Mucosa of gallbladder (tissue), 1 donor: ENCODE measurements at regions not wholly inside any gene's neighbourhood (a gene's known extent, or its start where the extent isn't known, plus 50 kb on each side); places are given as distances from the start of the nearest gene placed in this dataset.
"Not testable (repeated sequence)": the region's sequence is repeated elsewhere in the genome, so short reads cannot be mapped to it uniquely, and the experiment has no call there.

ENCODE experiments used
- DNase-seq: peaks from one replicate; pipeline ENCODE4 v3.0.0-alpha.2; 2020; ENCODE audit warnings: low spot score
- donor health status: DM: no; HTN: no; CAD: no.

GRCh38 chr17:51435171-51435552, 174.8 kb downstream of the UTP18 start:
- no peak for DNase-seq

GRCh38 chr17:51435641-51436091, 175.3 kb downstream of the UTP18 start:
- peak; percentile 86 for DNase-seq

GRCh38 chr17:51439395-51440229, 179.3 kb downstream of the UTP18 start:
- no peak for DNase-seq

DNA sequence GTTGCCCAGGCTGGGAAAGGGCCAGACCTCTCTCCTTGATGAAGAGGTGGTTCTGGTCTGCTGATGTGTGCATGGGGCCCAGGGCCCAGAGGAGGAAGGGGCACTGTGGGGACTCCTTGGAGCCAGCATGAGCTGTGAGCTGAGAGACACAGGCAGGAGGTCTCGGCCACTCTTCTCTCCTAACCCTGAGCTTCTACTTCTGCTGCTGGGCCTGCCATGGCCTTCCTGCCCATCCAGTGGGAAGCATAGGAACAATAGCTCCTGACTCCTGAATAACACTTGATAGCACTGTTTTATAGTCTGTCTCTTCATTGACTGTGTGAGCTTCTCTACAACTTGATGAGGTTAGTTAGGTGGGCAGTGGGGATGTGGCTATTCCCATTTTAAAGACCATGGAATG, 181.1 kb downstream of the UTP18 start:
- no peak for DNase-seq

DNA sequence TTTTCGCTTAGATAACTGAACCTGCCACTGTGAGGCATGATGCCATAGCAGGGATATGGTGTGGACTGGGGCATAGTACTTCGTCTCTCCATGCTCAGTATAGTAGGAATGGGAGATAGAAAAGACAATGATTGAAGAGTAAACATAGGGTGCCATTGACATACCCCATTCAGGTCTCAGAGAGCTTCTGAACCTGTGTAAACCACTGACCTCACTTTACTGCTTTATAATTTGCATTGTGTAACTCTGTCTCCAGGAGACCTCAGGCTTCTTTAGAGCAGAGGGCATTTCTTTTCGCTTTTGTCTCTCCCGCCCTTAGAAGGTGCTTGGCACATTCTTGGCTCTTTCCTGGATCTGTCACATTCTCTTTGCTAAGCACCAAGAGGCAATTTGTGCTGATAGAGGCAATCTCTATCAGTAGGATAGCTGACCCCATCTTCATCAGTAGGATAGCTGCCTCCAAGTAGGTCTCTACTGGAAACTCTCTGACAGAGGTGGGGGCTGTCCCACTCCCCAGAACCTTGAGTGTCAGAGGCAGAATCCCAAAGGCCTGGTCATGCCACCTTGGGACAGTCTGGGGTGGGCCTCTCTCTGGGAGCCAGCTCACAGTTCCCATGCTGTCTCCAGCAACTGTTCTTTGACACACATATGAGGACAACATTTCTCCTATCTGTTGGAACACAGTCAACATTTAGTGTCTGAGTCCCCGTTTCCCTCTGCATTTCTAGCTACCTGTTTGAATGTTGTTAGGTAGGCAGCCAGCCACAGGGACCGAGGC, 181.9 kb downstream of the UTP18 start:
- no peak for DNase-seq

DNA sequence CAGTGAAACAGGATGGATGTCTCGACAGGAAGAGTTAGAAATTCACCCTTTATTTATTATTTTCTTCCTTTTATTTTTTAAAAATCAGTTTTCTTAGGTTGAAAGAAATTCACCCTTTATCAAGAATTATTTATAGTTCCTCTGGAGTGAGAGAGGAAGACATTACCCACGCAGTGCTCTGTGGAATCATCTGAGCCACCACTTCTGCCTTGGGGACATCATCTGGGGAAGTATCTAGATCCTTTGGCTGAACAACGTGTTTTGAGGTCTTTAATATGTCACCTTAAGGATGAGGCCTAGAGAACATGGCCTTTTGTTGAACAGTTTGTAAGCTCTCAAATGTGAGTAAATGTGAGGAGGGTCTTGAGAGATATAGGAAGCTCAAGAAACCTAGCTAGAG, 183.3 kb downstream of the UTP18 start:
- no peak for DNase-seq

GRCh38 chr17:51445946-51446345, 185.6 kb downstream of the UTP18 start:
- DNase-seq: no peak

DNA sequence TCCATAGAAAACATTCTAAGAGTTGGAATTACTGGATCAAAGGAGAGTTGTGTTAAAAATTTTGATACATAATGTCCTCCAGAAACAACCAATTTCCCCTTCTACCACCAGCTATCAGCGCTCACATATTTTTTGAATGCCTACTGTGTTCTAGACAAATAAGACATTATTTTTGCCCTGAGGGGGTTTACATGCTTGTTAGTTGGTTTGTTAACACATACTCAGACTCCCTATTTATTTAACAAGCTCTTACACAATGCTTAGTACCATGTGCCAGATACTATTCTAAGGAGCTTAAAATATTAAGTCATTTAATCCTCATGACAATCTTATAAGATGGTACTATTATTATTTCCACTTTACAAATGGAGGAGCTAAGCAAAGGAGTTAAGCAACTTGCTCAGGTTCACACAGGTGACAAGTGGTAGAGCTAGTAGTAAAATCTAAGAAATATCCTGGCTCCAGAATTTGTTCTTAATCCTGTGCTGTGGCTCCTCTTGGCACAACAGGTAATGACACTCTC, 194.2 kb downstream of the UTP18 start:
- DNase-seq: no peak

GRCh38 chr17:51455211-51455610, 194.9 kb downstream of the UTP18 start:
- DNase-seq: no peak

- DNase-seq: no peak
Observed at GRCh38 chr17:51455931-51456330, 195.6 kb downstream of the UTP18 start.

DNA sequence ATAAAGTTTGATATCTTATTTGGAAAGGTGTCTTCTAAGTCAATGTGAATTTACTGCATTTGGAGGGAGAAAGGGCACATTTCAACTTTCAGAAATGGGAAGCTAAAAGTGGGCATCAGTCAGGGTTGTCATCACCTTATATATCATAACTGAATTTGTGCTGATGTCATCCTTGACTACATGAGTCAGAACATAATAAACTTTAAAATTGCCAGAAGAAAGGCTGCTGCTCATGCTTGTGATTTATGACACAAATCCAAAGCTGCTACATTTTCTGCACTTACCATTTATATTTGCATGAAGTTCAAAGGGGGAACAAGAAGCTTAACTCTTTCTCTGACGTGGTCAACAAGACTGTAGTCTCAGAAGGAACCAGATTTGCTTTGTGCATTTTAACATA, 196.6 kb downstream of the UTP18 start:
- DNase-seq: no peak

- peak; percentile 42 for DNase-seq
Observed at GRCh38 chr17:51461578-51462004, 201.2 kb downstream of the UTP18 start.

DNA sequence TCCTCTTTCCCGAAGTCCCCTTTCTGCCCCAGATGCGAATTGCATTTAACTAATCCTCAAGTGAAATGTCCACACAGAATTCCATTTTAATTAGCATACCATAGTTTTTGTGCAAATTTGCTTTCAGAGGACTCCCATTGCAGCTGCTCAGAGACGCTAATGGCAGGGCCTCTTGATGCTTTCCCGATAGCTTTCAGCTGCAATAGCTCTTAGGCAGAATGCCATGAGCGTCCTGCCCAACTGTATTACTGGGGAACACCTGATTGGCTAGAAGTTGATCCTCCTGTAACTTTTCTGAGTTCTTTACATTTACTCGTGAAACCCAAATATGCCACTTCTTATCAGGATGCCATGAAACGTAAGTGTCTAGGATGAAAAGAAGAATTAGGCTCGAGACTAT, 203.0 kb downstream of the UTP18 start:
- no peak for DNase-seq

DNA sequence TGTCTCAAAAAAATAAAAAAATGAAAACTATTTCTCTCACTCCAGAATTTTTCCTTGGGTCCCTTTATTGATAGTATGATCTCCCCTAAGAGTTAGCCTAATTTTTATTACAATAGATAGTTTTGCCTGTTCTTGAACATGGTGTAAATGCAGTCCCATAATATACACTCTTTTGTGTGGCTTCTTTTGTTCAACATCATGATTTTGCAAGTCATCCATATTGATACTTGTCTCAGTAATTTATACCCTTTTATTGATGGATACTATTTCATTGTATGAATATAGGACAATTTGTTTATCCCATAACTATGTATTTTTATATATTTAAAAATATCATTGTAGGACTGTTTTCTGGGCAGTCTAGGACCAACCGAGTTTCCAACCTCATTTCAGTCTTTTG, 207.0 kb downstream of the UTP18 start:
- DNase-seq: no peak

DNA sequence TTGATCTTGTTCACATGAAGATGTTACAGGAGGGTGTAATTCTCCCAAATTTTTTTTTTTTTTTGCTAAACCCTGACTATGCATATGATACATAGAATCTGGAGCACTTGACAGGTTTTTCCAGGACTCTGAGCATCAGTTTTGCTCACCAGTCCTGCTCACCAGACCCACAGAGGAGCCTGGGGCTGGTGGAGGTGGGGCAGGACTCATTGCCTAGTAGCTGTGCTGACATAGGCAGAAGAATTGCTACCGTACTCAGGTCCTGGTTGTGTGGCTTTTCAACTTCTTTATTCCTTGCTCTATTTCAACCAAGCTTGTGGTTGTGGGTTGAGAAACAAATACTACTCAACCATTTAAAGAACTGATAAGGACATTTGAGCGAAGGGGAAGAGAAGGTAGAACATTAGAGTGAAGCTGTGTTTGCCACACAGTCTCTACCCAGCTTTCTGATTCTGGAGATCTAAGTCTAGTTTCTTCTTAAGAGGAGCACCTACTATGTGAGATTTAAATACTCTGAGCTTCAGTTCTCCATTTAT, 212.4 kb downstream of the UTP18 start:
- no peak for DNase-seq

DNA sequence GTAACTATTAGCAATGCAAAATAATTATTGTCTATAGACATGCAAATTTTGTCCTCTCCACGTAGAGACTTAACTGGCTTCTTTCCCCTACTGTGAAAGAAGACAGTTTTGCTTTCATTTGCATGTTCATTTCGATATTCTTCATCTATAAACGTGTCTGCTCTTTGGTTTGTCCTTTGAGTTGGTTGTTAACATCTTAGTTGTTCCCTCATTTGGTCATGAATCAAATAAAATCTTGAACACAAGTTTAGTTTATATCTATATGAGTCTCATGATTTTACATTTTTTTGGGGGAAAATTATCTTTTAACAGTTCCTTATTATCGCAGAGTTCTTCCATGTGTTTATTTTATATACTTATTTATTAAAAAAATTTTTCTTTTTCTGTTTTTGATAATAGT, 214.4 kb downstream of the UTP18 start:
- DNase-seq: no peak

DNA sequence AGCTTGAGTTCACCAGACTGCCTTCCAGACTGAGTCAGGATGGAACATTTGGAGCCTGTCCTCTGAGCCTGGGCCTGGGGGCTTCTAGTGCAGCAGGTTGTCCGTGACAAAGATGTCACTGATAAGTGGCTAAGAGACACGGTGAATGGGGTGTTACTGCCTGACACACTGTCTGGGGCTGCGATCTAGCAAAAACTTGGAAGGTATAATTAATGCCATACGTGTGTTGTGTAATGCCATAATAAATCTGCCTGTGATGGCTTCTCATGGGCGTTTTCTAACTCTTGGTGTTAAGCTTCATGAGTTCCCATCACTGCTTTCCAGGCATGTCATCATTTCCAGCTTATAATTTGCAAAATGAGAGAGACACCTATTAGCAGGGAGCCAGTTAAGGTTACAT, 215.4 kb downstream of the UTP18 start:
- no peak for DNase-seq

DNA sequence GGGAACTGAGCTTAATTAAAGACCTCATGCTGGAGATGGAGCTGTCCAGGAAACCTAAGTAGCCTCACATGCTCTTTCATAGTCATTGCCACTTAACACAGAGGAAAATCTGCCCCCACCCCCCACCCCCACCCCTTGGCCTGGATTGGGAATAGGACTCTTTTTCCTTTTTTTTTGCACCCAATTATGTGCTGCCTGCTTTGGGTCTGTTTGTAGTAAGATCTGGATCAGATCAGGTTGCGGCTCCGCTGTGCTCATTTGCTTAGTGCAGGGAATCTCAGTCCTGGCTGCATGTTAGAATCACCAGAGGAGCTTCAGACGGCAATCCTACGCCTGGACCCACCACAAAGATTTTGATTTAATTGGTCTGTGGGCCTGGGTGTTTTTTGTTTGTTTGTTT, 219.0 kb downstream of the UTP18 start:
- DNase-seq: no peak

GRCh38 chr17:51481370-51481769, 221.0 kb downstream of the UTP18 start:
- no peak for DNase-seq

GRCh38 chr17:51482248-51482647, 221.9 kb downstream of the UTP18 start:
- DNase-seq: not testable (repeated sequence)

GRCh38 chr17:51486091-51486490, 225.7 kb downstream of the UTP18 start:
- no peak for DNase-seq

GRCh38 chr17:51486885-51487520, 226.7 kb downstream of the UTP18 start:
- no peak for DNase-seq
